Kidney epithelial cell (primary cell): ENCODE measurements at regions not wholly inside any gene's neighbourhood (a gene's known extent, or its start where the extent isn't known, plus 50 kb on each side); places are given as distances from the start of the nearest gene placed in this dataset.

Experiments
- DNase-seq: peaks from one replicate; pipeline ENCODE4 v3.0.0-alpha.2; 2010; ENCODE audit warnings: low read depth
- H3K27me3 ChIP-seq: 2 replicates; pipeline ENCODE4 v1.6.0; 2011; ENCODE audit warnings: low read length; ENCODE audit not compliant: control insufficient read depth, insufficient read depth
- H3K36me3 ChIP-seq: 2 replicates; pipeline ENCODE4 v1.5.1; 2011; ENCODE audit warnings: low read length; ENCODE audit not compliant: control insufficient read depth, insufficient read depth
- H3K4me3 ChIP-seq: 2 replicates; pipeline ENCODE4 v1.5.1; 2011; ENCODE audit warnings: low read depth, mild to moderate bottlenecking, control low read depth, low read length
- TF ChIP-seq, protein P1 (sequence below): IDR thresholded peaks from 2 replicates; pipeline ENCODE4 v1.5.1; 2011; ENCODE audit warnings: mild to moderate bottlenecking, moderate library complexity, low read length, control low read depth, inconsistent platforms; ENCODE audit not compliant: insufficient read depth, poor library complexity, severe bottlenecking

DNA sequence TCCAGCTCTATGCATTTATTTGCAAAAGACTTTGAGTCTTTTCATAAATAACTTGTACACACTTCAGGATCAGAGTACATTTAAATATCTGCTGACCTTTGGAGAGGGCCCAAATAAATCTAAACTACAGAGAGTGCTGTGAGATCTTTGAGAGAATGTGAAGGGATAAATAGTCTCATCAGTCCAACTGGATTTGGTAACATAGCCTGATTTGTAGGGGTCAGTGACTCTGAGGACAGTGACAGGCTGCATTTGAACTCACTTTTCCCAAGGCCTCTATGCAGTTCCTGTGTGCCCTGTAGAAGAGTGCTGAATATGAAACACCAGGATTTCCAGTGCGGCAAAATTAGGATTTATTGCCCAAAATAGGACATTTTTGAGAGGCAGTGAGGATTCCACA lies 136.2 kb downstream of the ZPLD1 start:
- H3K36me3 ChIP-seq, result no peaks in the 10 kb centered on the region
- H3K27me3 ChIP-seq, result no peaks in the 10 kb centered on the region
- no peak for DNase-seq
- TF ChIP-seq, protein P1, sequence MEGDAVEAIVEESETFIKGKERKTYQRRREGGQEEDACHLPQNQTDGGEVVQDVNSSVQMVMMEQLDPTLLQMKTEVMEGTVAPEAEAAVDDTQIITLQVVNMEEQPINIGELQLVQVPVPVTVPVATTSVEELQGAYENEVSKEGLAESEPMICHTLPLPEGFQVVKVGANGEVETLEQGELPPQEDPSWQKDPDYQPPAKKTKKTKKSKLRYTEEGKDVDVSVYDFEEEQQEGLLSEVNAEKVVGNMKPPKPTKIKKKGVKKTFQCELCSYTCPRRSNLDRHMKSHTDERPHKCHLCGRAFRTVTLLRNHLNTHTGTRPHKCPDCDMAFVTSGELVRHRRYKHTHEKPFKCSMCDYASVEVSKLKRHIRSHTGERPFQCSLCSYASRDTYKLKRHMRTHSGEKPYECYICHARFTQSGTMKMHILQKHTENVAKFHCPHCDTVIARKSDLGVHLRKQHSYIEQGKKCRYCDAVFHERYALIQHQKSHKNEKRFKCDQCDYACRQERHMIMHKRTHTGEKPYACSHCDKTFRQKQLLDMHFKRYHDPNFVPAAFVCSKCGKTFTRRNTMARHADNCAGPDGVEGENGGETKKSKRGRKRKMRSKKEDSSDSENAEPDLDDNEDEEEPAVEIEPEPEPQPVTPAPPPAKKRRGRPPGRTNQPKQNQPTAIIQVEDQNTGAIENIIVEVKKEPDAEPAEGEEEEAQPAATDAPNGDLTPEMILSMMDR, result no peak
- H3K4me3 ChIP-seq, result no peak overlapping the region

DNA sequence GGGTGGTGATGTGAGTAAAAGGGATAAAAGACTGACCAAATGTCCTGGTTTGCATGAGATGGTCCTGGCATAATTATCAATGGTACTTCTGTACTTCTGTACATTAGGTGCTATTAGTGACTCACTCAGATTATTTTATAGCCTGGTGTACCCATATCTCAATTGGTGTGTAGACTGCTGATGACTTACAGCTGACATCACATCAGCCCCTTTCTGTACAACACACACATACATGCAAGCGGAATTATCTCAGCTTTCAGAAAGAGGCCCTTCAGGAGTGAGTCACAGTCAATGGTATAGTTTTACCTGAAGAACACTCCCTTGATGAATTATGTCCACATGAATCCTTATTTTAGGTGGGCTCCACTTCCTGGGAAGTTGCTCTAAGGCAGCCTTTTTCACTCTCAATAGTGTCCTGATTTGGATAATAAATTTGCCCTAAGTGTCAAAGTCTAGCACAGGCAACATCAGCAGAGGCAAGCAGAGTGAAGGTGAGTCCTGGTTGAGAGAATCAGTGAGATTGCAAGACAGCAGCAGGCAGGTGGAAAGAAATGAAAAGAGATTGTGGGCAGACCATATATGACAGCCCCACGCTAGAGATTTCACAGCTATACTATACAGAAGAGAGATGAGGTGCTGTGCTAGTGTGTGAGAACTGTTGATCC lies 137.0 kb downstream of the ZPLD1 start:
- H3K36me3 ChIP-seq, result no peaks in the 10 kb centered on the region
- DNase-seq, result no peak
- H3K4me3 ChIP-seq, result no peak overlapping the region
- TF ChIP-seq, protein P1, result no peak
- H3K27me3 ChIP-seq, result no peaks in the 10 kb centered on the region

DNA sequence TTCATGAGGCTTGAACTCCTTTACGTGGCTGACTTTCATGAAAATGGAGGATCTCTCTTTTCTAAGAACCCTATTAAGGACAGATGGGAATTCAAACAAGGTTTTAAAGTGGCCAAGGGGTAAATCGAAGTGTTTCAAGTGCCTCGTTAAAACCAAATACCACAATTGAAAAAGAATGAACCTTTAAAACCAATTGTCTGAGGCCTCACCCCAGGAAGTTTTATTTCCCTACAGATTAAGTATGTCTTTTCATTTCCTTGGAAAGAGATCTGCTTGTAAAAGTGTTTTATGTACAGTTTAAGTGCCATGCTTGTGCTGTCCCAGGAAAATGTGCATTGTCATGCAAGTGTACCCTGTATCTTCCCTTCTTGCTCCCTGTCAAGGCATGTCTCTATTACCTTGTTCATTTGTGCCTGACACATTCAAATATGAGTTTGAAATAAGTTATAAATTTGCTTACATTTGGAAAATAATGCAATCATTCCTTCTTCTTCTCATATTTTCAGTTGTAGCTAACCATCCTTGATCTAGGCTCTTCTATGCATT lies 138.7 kb downstream of the ZPLD1 start:
- Histone ChIP-seq H3K36me3 (no peaks in the 10 kb centered on the region), H3K27me3 (no peaks in the 10 kb centered on the region), H3K4me3 (no peak overlapping the region)
- DNase-seq, result no peak
- TF ChIP-seq, protein P1, result no peak

DNA sequence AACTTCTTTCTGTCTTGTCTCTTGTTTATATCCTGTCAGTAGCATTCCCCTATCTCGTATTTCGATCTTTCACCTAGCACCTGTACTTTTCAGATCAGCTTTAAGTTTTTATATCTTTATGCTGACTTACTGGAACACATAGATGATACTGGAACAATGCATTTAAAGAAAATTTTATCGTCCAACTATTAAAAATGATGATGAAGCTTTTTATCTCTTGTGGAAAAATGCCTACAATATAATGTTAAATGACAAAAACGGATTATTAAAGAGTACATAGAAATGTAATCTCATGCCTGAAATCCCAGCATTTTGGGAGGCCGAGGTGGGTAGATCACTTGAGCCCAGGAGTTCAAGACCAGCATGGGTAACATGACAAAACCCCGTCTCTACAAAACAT lies 139.5 kb downstream of the ZPLD1 start:
- Histone ChIP-seq H3K4me3 (no peak overlapping the region), H3K27me3 (no peaks in the 10 kb centered on the region), H3K36me3 (no peaks in the 10 kb centered on the region)
- TF ChIP-seq, protein P1, result no peak
- DNase-seq, result no peak

DNA sequence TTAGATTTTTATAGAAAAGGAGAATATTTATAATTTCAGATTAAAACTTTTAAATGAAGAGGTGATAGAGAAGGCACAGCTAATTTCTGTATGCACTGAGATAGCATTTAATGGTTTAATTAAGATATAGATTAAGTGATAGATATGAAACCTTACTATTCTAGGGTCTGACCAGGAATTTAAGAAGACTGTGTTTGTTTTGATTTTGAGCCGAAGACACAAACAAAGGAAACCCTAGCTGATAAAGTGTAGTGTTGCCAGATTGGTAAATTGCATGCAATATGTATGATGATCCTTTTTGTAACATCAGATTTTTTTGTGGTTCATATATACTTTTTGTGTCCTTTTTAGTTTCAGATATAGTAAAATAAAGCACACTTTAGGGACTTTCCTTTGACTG lies 141.8 kb downstream of the ZPLD1 start:
- no peaks in the 10 kb centered on the region for H3K36me3 ChIP-seq
- TF ChIP-seq, protein P1, result no peak
- H3K27me3 ChIP-seq, result no peaks in the 10 kb centered on the region
- H3K4me3 ChIP-seq, result no peak overlapping the region
- DNase-seq, result no peak
